Keratinocyte (primary cell): ENCODE measurements at regions not wholly inside any gene's neighbourhood (a gene's known extent, or its start where the extent isn't known, plus 50 kb on each side); places are given as distances from the start of the nearest gene placed in this dataset.

Experiments used
- DNase-seq: peaks from one replicate; pipeline ENCODE4 v3.0.0-alpha.2; 2011; ENCODE audit warnings: low read depth, missing footprints, low spot score
- FAIRE-seq: peaks from 2 replicates; lab custom pipeline; 2011; peaks lifted over from hg19 to GRCh38; lab: Jason Lieb, UNC
- H2AFZ ChIP-seq: 2 replicates; pipeline ENCODE4 v1.6.0; 2012; ENCODE audit warnings: low read length, control low read depth, inconsistent platforms; ENCODE audit not compliant: control insufficient read depth
- H3K27ac ChIP-seq: 2 replicates; pipeline ENCODE4 v1.5.1; 2011; ENCODE audit warnings: low read length; ENCODE audit not compliant: control insufficient read depth, insufficient read depth
- H3K27me3 ChIP-seq: 3 replicates; pipeline ENCODE4 v1.6.0; 2011; ENCODE audit warnings: low read length; ENCODE audit not compliant: control insufficient read depth, insufficient read depth; ENCODE audit errors: extremely low read depth
- H3K36me3 ChIP-seq, 2 experiments: 2 replicates in 1 of 2; 3 replicates in 1 of 2; pipeline ENCODE4 v1.5.1; 2011; ENCODE audit warnings: low read length in 2 of 2, mild to moderate bottlenecking in 1 of 2; ENCODE audit not compliant: control insufficient read depth in 2 of 2, insufficient read depth in 2 of 2; ENCODE audit errors: extremely low read depth in 1 of 2
- H3K4me1 ChIP-seq: 3 replicates; pipeline ENCODE4 v1.5.1; 2011; ENCODE audit warnings: low read length; ENCODE audit not compliant: control insufficient read depth, insufficient read depth; ENCODE audit errors: extremely low read depth
- H3K4me2 ChIP-seq: 3 replicates; pipeline ENCODE4 v1.6.0; 2011; ENCODE audit warnings: low read depth, low read length; ENCODE audit not compliant: control insufficient read depth, insufficient read depth; ENCODE audit errors: extremely low read depth
- H3K4me3 ChIP-seq, 3 experiments: fragments of 200-600 bp in 1 of 3; sonication (generic) in 1 of 3; 2 replicates in 2 of 3; 3 replicates in 1 of 3; pipeline ENCODE4 v1.5.1; 2011 to 2016; ENCODE audit warnings: low read length in 3 of 3, mild to moderate bottlenecking in 3 of 3, control low read depth in 2 of 3, inconsistent platforms in 1 of 3, low read depth in 1 of 3, mixed read lengths in 1 of 3, mixed run types in 1 of 3, moderate library complexity in 1 of 3; ENCODE audit not compliant: control insufficient read depth in 2 of 3, insufficient read depth in 2 of 3; ENCODE audit errors: extremely low read depth in 1 of 3
- H3K79me2 ChIP-seq: 2 replicates; pipeline ENCODE4 v1.6.0; 2012; ENCODE audit warnings: low read length; ENCODE audit not compliant: control insufficient read depth, insufficient read depth
- H3K9ac ChIP-seq: 3 replicates; pipeline ENCODE4 v1.6.0; 2011; ENCODE audit warnings: low read length; ENCODE audit not compliant: control insufficient read depth, insufficient read depth; ENCODE audit errors: extremely low read depth
- H3K9me1 ChIP-seq: 3 replicates; pipeline ENCODE4 v1.6.0; 2011; ENCODE audit warnings: low read length; ENCODE audit not compliant: control insufficient read depth, insufficient read depth; ENCODE audit errors: extremely low read depth
- H3K9me3 ChIP-seq: 2 replicates; pipeline ENCODE4 v1.5.1; 2012; ENCODE audit warnings: low read depth, low read length; ENCODE audit not compliant: control insufficient read depth
- H4K20me1 ChIP-seq: 3 replicates; pipeline ENCODE4 v1.6.0; 2011; ENCODE audit warnings: low read length; ENCODE audit not compliant: control insufficient read depth, insufficient read depth; ENCODE audit errors: extremely low read depth
- CTCF ChIP-seq, 3 experiments: IDR thresholded peaks in 1 of 3; conservative IDR thresholded peaks in 1 of 3; optimal IDR thresholded peaks in 1 of 3; 2 replicates in 2 of 3; 3 replicates in 1 of 3; pipeline versions ENCODE3 to v1.5.1; 2011; ENCODE audit warnings: low read length in 3 of 3, mild to moderate bottlenecking in 3 of 3, moderate library complexity in 2 of 3, control low read depth in 1 of 3, inconsistent platforms in 1 of 3; ENCODE audit not compliant: insufficient read depth in 2 of 3; ENCODE audit errors: extremely low read depth in 1 of 3
- EZH2 ChIP-seq: IDR thresholded peaks from one replicate; pipeline ENCODE4 v1.6.1; 2012; ENCODE audit warnings: inconsistent platforms, mild to moderate bottlenecking, low read length, moderate library complexity
- dilution Hi-C: fragments of 300-500 bp; cut with MboI; formaldehyde crosslinking; loops from one replicate; pipeline ENCODE4 v1.7.0; 2020; ENCODE audit warnings: low sequenced_read_pairs; ENCODE audit not compliant: extremely low pct_ligation_motif_present

GRCh38 chr1:5376538-5377247 lies 615.5 kb downstream of the NPHP4 start:
- Histone ChIP-seq H2AFZ (no peak overlapping the region), H4K20me1 (no peaks in the 10 kb centered on the region), H3K4me2 (no peak overlapping the region), H3K9ac (no peak overlapping the region), H3K27me3 (no peaks in the 10 kb centered on the region), H3K79me2 (no peaks in the 10 kb centered on the region), H3K4me1 (no peaks in the 10 kb centered on the region), H3K27ac (no peak overlapping the region), H3K4me3 (no peak overlapping the region), H3K9me1 (no peaks in the 10 kb centered on the region), H3K36me3 (no peaks in the 10 kb centered on the region), H3K9me3 (peaks cover 4% of the 10 kb centered on the region)
- TF ChIP-seq CTCF (optimal IDR thresholded peaks at IDR 0.05 in 1 of 3, IDR thresholded peaks at IDR 0.05 in 1 of 3, conservative IDR thresholded peaks at IDR 0.05 in 1 of 3; ENCODE audit: extremely low read depth in 1 of 3, insufficient read depth in 2 of 3, low read length in 3 of 3) (no peak), EZH2 (no peak)
- FAIRE-seq (no peak), DNase-seq (no peak)
- dilution Hi-C loops = no loop called here

DNA sequence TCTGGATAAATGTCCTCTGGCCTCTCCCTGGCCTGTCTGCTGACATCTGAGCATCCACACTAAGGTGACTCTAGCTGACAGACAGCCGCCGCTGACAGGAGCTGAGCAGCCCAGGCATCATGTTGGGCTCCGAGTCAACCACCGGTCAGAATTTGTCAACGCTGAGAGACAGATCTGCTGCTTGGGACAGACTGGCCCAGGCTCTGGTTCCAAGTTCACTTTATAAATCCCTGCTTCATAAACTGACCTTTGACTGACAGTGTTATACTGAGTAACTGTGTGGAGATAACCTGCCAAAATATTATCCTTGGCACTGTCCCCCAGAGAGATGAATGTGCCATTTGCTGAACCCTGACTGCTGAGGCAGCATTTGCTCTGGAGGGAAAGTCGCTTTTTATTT lies 616.7 kb downstream of the NPHP4 start:
- Histone ChIP-seq H4K20me1 (no peaks in the 10 kb centered on the region), H3K4me3 (no peak overlapping the region), H3K4me2 (no peak overlapping the region), H3K27me3 (no peaks in the 10 kb centered on the region), H3K79me2 (no peaks in the 10 kb centered on the region), H3K9ac (no peak overlapping the region), H3K36me3 (no peaks in the 10 kb centered on the region), H3K9me1 (no peaks in the 10 kb centered on the region), H2AFZ (no peak overlapping the region), H3K4me1 (peaks cover 4% of the 10 kb centered on the region), H3K27ac (no peak overlapping the region), H3K9me3 (peaks cover 4% of the 10 kb centered on the region)
- FAIRE-seq (no peak), DNase-seq (no peak)
- dilution Hi-C loops = no loop called here
- TF ChIP-seq CTCF (optimal IDR thresholded peaks at IDR 0.05 in 1 of 3, IDR thresholded peaks at IDR 0.05 in 1 of 3, conservative IDR thresholded peaks at IDR 0.05 in 1 of 3; ENCODE audit: extremely low read depth in 1 of 3, insufficient read depth in 2 of 3, low read length in 3 of 3) (no peak), EZH2 (no peak)
